ENCODE measurements at regions not wholly inside any gene's neighbourhood (a gene's known extent, or its start where the extent isn't known, plus 50 kb on each side); places are given as distances from the start of the nearest gene placed in this dataset.
"Not testable (repeated sequence)": the region's sequence is repeated elsewhere in the genome, so short reads cannot be mapped to it uniquely, and the experiment has no call there.

- no peaks in the 10 kb centered on the region for H3K27me3 ChIP-seq (ENCODE audit: control insufficient read depth in 5 of 5, insufficient read depth in 4 of 5, low read length in 5 of 5)
- no peaks in the 10 kb centered on the region for H3K9me3 ChIP-seq (ENCODE audit: control insufficient read depth in 5 of 5, low read length in 5 of 5)
- no peak overlapping the region for H3K27ac ChIP-seq (ENCODE audit: low read depth, low read length)
- no peak overlapping the region for H3K9ac ChIP-seq (ENCODE audit: low read length in 5 of 5)
- no peaks in the 10 kb centered on the region for H3K4me1 ChIP-seq (ENCODE audit: control insufficient read depth in 5 of 5, insufficient read depth in 5 of 5, low read length in 5 of 5)
- no peak overlapping the region for H3K4me3 ChIP-seq (ENCODE audit: low read depth in 1 of 5, low read length in 5 of 5)
- H3K36me3 ChIP-seq (ENCODE audit: control insufficient read depth in 5 of 5, insufficient read depth in 5 of 5, low read length in 5 of 5): no peaks in the 10 kb centered on the region
Observed at GRCh38 chr3:98679986-98680385, 83.2 kb upstream of the ST3GAL6 start.

GRCh38 chr3:98680723-98681122, 82.4 kb upstream of the ST3GAL6 start:
- no peaks in the 10 kb centered on the region for H3K36me3 ChIP-seq (ENCODE audit: control insufficient read depth in 5 of 5, insufficient read depth in 5 of 5, low read length in 5 of 5)

DNA sequence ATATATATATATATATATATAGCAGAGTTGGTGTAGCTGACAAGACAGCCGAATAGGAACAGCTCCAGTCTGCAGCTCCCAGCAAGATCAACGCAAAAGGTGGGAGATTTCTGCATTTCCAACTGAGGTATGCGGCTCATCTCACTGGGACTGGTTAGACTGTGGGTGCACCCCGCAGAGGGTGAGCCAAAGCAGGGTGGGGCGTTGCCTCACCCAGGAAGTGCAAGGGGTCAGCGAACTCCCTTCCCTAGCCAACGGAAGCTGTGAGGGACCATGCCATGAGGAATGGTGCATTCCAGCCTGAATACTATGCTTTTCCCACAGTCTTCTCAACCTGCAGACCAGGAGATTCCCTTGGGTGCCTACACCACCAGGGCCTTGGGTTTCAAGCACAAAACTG, 81.7 kb upstream of the ST3GAL6 start:
- Histone ChIP-seq H3K4me3 (ENCODE audit: low read depth in 1 of 5, low read length in 5 of 5) (no peak overlapping the region), H3K27me3 (ENCODE audit: control insufficient read depth in 5 of 5, insufficient read depth in 4 of 5, low read length in 5 of 5) (no peaks in the 10 kb centered on the region), H3K27ac (ENCODE audit: low read depth, low read length) (no peak overlapping the region), H3K9me3 (ENCODE audit: control insufficient read depth in 5 of 5, low read length in 5 of 5) (no peaks in the 10 kb centered on the region), H3K4me1 (ENCODE audit: control insufficient read depth in 5 of 5, insufficient read depth in 5 of 5, low read length in 5 of 5) (no peaks in the 10 kb centered on the region), H3K9ac (ENCODE audit: low read length in 5 of 5) (no peak overlapping the region), H3K36me3 (ENCODE audit: control insufficient read depth in 5 of 5, insufficient read depth in 5 of 5, low read length in 5 of 5) (no peaks in the 10 kb centered on the region)

More at GRCh38 chr3:98680723-98681122, 82.4 kb upstream of the ST3GAL6 start:
- H3K9ac ChIP-seq (ENCODE audit: low read length in 5 of 5): no peak overlapping the region
- no peaks in the 10 kb centered on the region for H3K27me3 ChIP-seq (ENCODE audit: control insufficient read depth in 5 of 5, insufficient read depth in 4 of 5, low read length in 5 of 5)
- no peak overlapping the region for H3K4me3 ChIP-seq (ENCODE audit: low read depth in 1 of 5, low read length in 5 of 5)
- no peaks in the 10 kb centered on the region for H3K9me3 ChIP-seq (ENCODE audit: control insufficient read depth in 5 of 5, low read length in 5 of 5)
- no peak overlapping the region for H3K27ac ChIP-seq (ENCODE audit: low read depth, low read length)
- H3K4me1 ChIP-seq (ENCODE audit: control insufficient read depth in 5 of 5, insufficient read depth in 5 of 5, low read length in 5 of 5): no peaks in the 10 kb centered on the region

DNA sequence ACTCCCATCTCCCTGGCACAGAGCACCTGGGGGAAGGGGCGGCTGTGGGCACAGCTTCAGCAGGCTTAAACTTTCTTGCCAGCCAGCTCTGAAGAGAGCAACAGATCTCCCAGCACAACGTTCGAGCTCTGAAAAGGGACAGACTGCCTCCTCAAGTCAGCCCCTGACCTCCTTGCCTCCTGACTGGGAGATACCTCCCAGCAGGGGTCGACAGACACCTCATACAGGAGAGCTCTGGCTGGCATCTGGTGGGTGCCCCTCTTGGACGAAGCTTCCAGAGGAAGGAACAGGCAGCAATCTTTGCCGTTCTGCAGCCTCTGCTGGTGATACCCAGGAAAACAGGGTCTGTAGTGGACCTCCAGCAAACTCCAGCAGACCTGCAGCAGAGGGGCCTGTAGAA, 80.7 kb upstream of the ST3GAL6 start:
- H3K9me3 ChIP-seq (ENCODE audit: control insufficient read depth in 5 of 5, low read length in 5 of 5); H3K9ac ChIP-seq (ENCODE audit: low read length in 5 of 5); H3K36me3 ChIP-seq (ENCODE audit: control insufficient read depth in 5 of 5, insufficient read depth in 5 of 5, low read length in 5 of 5); H3K4me3 ChIP-seq (ENCODE audit: low read depth in 1 of 5, low read length in 5 of 5); H3K27me3 ChIP-seq (ENCODE audit: control insufficient read depth in 5 of 5, insufficient read depth in 4 of 5, low read length in 5 of 5); H3K4me1 ChIP-seq (ENCODE audit: control insufficient read depth in 5 of 5, insufficient read depth in 5 of 5, low read length in 5 of 5); H3K27ac ChIP-seq (ENCODE audit: low read depth, low read length): not testable (repeated sequence)

DNA sequence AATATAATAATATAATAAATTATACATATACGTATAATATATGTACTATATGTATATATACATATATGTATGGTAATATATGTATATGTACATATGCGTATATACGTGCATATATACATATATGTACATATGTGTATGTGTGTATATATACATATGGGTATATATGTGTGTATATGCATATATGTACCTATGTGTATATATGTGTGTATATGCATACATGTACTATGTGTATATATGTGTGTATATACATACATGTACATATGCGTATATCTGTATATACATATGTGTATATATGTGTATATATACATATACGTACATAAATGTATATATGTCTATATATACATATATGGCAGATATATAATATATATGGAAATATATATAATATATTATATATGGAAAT, 74.8 kb upstream of the ST3GAL6 start:
- H3K9me3 ChIP-seq (ENCODE audit: control insufficient read depth in 5 of 5, low read length in 5 of 5): no peaks in the 10 kb centered on the region
- no peak overlapping the region for H3K9ac ChIP-seq (ENCODE audit: low read length in 5 of 5)

GRCh38 chr3:98690876-98691275, 72.3 kb upstream of the ST3GAL6 start:
- Histone ChIP-seq H3K9me3 (ENCODE audit: control insufficient read depth in 5 of 5, low read length in 5 of 5) (no peaks in the 10 kb centered on the region), H3K9ac (ENCODE audit: low read length in 5 of 5) (no peak overlapping the region), H3K27ac (ENCODE audit: low read depth, low read length) (no peak overlapping the region), H3K36me3 (ENCODE audit: control insufficient read depth in 5 of 5, insufficient read depth in 5 of 5, low read length in 5 of 5) (no peaks in the 10 kb centered on the region), H3K4me1 (ENCODE audit: control insufficient read depth in 5 of 5, insufficient read depth in 5 of 5, low read length in 5 of 5) (peaks cover 0 to 13% (median 0%) of the 10 kb centered on the region in 5 donors), H3K27me3 (ENCODE audit: control insufficient read depth in 5 of 5, insufficient read depth in 4 of 5, low read length in 5 of 5) (no peaks in the 10 kb centered on the region), H3K4me3 (ENCODE audit: low read depth in 1 of 5, low read length in 5 of 5) (no peak overlapping the region)

More for the DNA sequence above, 74.8 kb upstream of the ST3GAL6 start:
- H3K27ac ChIP-seq (ENCODE audit: low read depth, low read length): no peak overlapping the region
- H3K4me3 ChIP-seq (ENCODE audit: low read depth in 1 of 5, low read length in 5 of 5): no peak overlapping the region
- peaks cover 0 to 12% (median 0%) of the 10 kb centered on the region in 5 donors for H3K4me1 ChIP-seq (ENCODE audit: control insufficient read depth in 5 of 5, insufficient read depth in 5 of 5, low read length in 5 of 5)
- H3K27me3 ChIP-seq (ENCODE audit: control insufficient read depth in 5 of 5, insufficient read depth in 4 of 5, low read length in 5 of 5): no peaks in the 10 kb centered on the region
- no peaks in the 10 kb centered on the region for H3K36me3 ChIP-seq (ENCODE audit: control insufficient read depth in 5 of 5, insufficient read depth in 5 of 5, low read length in 5 of 5)

- Histone ChIP-seq H3K36me3 (ENCODE audit: control insufficient read depth in 5 of 5, insufficient read depth in 5 of 5, low read length in 5 of 5) (no peaks in the 10 kb centered on the region), H3K4me3 (ENCODE audit: low read depth in 1 of 5, low read length in 5 of 5) (no peak overlapping the region), H3K4me1 (ENCODE audit: control insufficient read depth in 5 of 5, insufficient read depth in 5 of 5, low read length in 5 of 5) (peaks cover 0 to 13% (median 0%) of the 10 kb centered on the region in 5 donors), H3K27me3 (ENCODE audit: control insufficient read depth in 5 of 5, insufficient read depth in 4 of 5, low read length in 5 of 5) (no peaks in the 10 kb centered on the region), H3K27ac (ENCODE audit: low read depth, low read length) (peak overlapping the region; percentile 85), H3K9ac (ENCODE audit: low read length in 5 of 5) (no peak overlapping the region), H3K9me3 (ENCODE audit: control insufficient read depth in 5 of 5, low read length in 5 of 5) (no peaks in the 10 kb centered on the region)
Observed at GRCh38 chr3:98691897-98692296, 71.2 kb upstream of the ST3GAL6 start.

DNA sequence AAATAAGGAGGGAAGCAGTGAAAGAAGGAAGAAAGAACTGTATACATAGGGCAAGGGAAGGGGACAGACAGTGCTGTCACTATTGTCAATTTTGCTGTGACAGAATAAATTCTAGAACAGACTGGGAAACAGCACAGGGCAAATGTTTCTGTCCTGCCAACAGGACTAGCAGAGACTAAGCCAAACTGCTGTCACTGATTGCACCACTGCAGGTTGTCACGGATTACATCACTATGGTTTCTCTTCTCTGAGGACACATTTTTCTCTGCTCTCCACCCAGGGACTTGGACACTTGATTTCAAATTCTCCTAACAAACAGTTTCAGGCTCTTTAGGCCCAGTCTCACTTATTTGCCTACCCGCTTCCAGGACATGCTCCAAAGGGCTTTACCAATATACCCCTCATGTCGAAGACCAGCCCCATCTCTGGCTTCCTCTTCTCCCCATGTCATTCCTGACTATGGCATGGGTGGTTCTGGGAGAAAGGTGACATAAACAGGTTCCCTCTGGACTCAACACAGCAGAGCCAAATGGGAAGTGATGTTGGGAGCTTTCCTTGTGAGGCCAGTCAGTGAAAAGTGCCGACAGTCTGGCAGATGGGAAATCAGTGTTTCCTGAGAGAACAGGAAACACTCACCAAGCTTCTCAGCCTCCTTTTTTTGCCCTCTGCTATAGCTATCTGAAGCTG, 70.2 kb upstream of the ST3GAL6 start:
- Histone ChIP-seq H3K4me3 (ENCODE audit: low read depth in 1 of 5, low read length in 5 of 5) (no peak overlapping the region), H3K27ac (ENCODE audit: low read depth, low read length) (peak overlapping the region; percentile 85), H3K27me3 (ENCODE audit: control insufficient read depth in 5 of 5, insufficient read depth in 4 of 5, low read length in 5 of 5) (no peaks in the 10 kb centered on the region), H3K9me3 (ENCODE audit: control insufficient read depth in 5 of 5, low read length in 5 of 5) (no peaks in the 10 kb centered on the region), H3K9ac (ENCODE audit: low read length in 5 of 5) (peak overlapping the region in 2 of 5 donors; percentile 51 to 89), H3K4me1 (ENCODE audit: control insufficient read depth in 5 of 5, insufficient read depth in 5 of 5, low read length in 5 of 5) (peaks cover 0 to 13% (median 0%) of the 10 kb centered on the region in 5 donors), H3K36me3 (ENCODE audit: control insufficient read depth in 5 of 5, insufficient read depth in 5 of 5, low read length in 5 of 5) (no peaks in the 10 kb centered on the region)

- Histone ChIP-seq H3K4me3 (ENCODE audit: low read depth in 1 of 5, low read length in 5 of 5) (no peak overlapping the region), H3K4me1 (ENCODE audit: control insufficient read depth in 5 of 5, insufficient read depth in 5 of 5, low read length in 5 of 5) (peaks cover 0 to 13% (median 0%) of the 10 kb centered on the region in 5 donors), H3K9ac (ENCODE audit: low read length in 5 of 5) (no peak overlapping the region), H3K9me3 (ENCODE audit: control insufficient read depth in 5 of 5, low read length in 5 of 5) (no peaks in the 10 kb centered on the region), H3K27me3 (ENCODE audit: control insufficient read depth in 5 of 5, insufficient read depth in 4 of 5, low read length in 5 of 5) (no peaks in the 10 kb centered on the region), H3K27ac (ENCODE audit: low read depth, low read length) (no peak overlapping the region), H3K36me3 (ENCODE audit: control insufficient read depth in 5 of 5, insufficient read depth in 5 of 5, low read length in 5 of 5) (no peaks in the 10 kb centered on the region)
Observed at GRCh38 chr3:98695796-98696195, 67.3 kb upstream of the ST3GAL6 start.

GRCh38 chr3:98696296-98696695, 66.8 kb upstream of the ST3GAL6 start:
- peaks cover 0 to 13% (median 0%) of the 10 kb centered on the region in 5 donors for H3K4me1 ChIP-seq (ENCODE audit: control insufficient read depth in 5 of 5, insufficient read depth in 5 of 5, low read length in 5 of 5)
- not testable (repeated sequence) for H3K27me3 ChIP-seq (ENCODE audit: control insufficient read depth in 5 of 5, insufficient read depth in 4 of 5, low read length in 5 of 5); H3K9ac ChIP-seq (ENCODE audit: low read length in 5 of 5); H3K4me3 ChIP-seq (ENCODE audit: low read depth in 1 of 5, low read length in 5 of 5); H3K36me3 ChIP-seq (ENCODE audit: control insufficient read depth in 5 of 5, insufficient read depth in 5 of 5, low read length in 5 of 5); H3K27ac ChIP-seq (ENCODE audit: low read depth, low read length); H3K9me3 ChIP-seq (ENCODE audit: control insufficient read depth in 5 of 5, low read length in 5 of 5)
